ENCODE measurements at regions not wholly inside any gene's neighbourhood (a gene's known extent, or its start where the extent isn't known, plus 50 kb on each side); places are given as distances from the start of the nearest gene placed in this dataset.

DNA sequence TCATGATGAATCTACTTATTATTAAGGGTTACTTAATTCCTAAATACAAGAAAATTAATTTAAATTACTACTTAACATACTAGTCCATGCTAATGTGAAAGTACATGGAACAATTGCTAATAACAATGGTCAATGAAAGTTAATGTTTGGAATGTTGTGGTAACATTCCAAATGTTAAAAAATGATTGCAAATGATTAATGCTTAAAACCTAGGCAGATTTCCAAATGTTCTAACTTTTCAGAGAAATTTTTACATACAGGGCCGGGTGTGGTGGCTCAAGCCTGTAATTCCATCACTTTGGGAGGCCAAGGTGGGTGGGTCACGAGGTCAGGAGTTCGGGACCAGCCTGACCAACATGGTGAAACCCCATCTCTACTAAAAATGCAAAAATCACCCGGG is 1851.3 kb upstream of the PCDH7 start:
- Mint-ChIP-seq H3K4me1 (ENCODE audit: low read depth) (no peaks in the 10 kb centered on the region), H3K27me3 (no peaks in the 10 kb centered on the region), H3K4me3 (no peak overlapping the region), H3K36me3 (no peaks in the 10 kb centered on the region), H3K27ac (no peak overlapping the region), H3K9me3 (ENCODE audit: low read depth) (peaks cover 4% of the 10 kb centered on the region)

DNA sequence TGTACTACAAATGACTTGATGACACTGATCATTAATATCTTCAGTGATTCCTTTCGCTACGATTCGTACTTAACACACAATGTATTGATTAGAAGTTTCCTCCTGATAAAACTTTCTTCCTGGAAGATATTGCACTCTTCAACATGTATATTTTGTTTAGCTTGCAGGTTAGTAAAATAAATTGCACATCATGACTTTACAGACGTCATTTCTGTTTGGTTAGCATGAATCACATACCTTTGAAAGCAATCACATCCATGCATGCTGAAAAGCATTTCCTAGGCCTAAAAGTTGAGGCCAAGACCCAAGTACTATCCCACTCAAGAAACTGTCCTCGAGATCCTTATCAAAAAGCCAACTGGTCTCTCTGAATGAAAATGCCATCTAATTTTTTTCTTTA is 1841.0 kb upstream of the PCDH7 start:
- H3K9me3 Mint-ChIP-seq (ENCODE audit: low read depth), result peaks cover 18% of the 10 kb centered on the region
- no peak overlapping the region for H3K4me3 Mint-ChIP-seq
- no peaks in the 10 kb centered on the region for H3K36me3 Mint-ChIP-seq

DNA sequence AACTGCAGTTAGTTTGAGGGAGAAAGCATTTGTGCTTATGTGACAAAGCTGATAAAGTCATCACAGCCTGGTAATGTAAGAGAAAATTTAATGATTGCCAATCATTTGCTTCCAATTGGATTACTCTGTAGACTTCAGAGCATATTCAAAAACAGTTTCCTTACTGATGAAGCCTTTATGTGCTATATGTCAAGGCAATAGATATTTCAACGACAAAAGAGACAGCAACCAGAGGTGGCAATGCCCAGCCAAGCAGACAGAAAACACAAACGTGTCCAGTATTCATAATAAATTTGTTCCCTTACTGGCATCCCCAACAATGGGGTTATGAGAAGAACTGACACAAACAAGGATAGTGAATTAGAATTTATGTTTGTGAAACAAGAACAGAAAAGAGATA is 1840.3 kb upstream of the PCDH7 start:
- H3K27me3 Mint-ChIP-seq, result no peaks in the 10 kb centered on the region
- no peak overlapping the region for H3K4me3 Mint-ChIP-seq
- H3K36me3 Mint-ChIP-seq, result no peaks in the 10 kb centered on the region
- no peak overlapping the region for H3K27ac Mint-ChIP-seq
- H3K4me1 Mint-ChIP-seq (ENCODE audit: low read depth), result no peaks in the 10 kb centered on the region
- H3K9me3 Mint-ChIP-seq (ENCODE audit: low read depth), result peaks cover 18% of the 10 kb centered on the region

More for the DNA sequence above, 1841.0 kb upstream of the PCDH7 start:
- no peaks in the 10 kb centered on the region for H3K4me1 Mint-ChIP-seq (ENCODE audit: low read depth)
- no peaks in the 10 kb centered on the region for H3K27me3 Mint-ChIP-seq
- no peak overlapping the region for H3K27ac Mint-ChIP-seq

DNA sequence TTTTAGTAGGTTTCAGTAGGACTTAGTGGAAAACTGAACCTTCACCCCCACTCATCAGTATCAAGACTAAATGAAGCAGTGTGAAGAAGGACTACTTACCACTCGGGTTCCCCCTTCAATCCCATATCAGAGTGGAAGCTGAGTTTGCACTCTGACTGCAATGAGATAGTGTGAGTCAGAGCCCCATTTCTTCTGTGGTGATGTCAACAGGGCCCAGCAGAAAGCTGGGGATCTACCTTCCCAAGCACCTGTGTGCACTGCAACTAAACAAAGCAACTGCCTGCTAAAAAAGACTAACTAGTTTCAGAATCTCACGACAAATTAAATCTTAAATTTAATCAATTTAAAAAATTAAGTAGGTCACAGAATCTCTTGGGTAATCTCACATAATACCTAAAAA is 1837.0 kb upstream of the PCDH7 start:
- Mint-ChIP-seq H3K36me3 (no peaks in the 10 kb centered on the region), H3K9me3 (ENCODE audit: low read depth) (peaks cover 10% of the 10 kb centered on the region), H3K27me3 (no peaks in the 10 kb centered on the region), H3K4me3 (no peak overlapping the region), H3K4me1 (ENCODE audit: low read depth) (no peaks in the 10 kb centered on the region), H3K27ac (no peak overlapping the region)

DNA sequence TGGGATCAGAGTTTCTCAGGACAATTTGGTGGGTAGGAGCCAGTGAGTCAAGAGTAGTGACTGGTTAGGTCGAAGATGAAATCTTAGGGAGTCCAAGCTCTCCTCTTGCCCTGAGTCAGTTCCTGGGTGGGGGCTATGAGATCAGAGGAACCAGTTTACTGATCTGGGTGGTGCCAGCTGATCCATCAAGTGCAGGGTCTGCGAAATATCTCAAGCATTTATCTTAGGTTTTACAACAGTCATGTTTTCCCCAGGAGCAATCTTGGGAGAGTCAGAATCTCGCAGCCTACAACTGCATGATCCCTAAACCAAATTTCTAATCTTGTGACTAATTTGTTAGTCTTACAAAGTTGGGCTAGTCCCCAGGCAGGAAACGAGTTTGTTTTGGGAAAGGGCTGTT is 1833.2 kb upstream of the PCDH7 start:
- H3K27ac Mint-ChIP-seq, result no peak overlapping the region
- H3K4me1 Mint-ChIP-seq (ENCODE audit: low read depth), result no peaks in the 10 kb centered on the region
- no peaks in the 10 kb centered on the region for H3K36me3 Mint-ChIP-seq
- peaks cover 4% of the 10 kb centered on the region for H3K9me3 Mint-ChIP-seq (ENCODE audit: low read depth)
- H3K4me3 Mint-ChIP-seq, result no peak overlapping the region
- H3K27me3 Mint-ChIP-seq, result no peaks in the 10 kb centered on the region

DNA sequence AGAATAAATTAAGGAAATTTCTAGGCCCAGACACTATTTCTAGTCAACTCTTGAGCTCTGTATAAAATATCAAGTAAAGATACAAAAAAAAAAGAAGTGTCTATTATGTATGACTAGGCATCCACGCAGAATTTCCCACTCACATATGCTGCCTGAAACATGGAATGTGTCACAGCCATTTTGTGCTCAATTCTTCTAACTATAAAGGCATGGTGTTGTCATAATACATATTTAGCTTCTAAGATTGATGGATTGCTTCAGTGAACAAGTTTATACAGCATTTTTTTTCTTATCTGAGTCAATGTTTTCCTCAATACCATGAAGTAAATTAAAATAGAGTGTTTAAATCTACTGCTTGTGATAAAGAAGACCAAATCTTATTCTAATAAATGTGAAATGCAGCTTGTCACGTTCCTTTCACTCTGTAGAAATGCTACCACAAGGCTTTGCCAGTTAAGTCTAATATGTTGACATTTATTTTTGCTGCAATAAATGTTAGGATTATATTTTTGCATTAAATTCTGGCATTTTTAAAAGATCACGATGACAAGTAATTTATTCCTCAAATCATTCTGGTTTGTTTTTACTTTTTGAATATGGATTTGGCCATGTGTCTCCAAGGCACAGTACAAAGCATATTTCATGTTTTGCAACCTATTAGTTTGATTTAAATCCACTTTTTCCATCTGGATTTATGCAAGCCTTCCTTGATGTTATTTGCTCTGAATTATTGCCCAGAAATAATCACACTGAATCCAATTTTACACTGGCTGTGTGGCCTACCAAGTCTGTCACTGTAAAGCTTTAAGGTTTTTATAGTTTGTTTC is 1829.0 kb upstream of the PCDH7 start:
- Mint-ChIP-seq H3K27ac (no peak overlapping the region), H3K4me1 (ENCODE audit: low read depth) (no peaks in the 10 kb centered on the region), H3K27me3 (no peaks in the 10 kb centered on the region), H3K36me3 (no peaks in the 10 kb centered on the region), H3K4me3 (no peak overlapping the region), H3K9me3 (ENCODE audit: low read depth) (peaks cover 10% of the 10 kb centered on the region)

DNA sequence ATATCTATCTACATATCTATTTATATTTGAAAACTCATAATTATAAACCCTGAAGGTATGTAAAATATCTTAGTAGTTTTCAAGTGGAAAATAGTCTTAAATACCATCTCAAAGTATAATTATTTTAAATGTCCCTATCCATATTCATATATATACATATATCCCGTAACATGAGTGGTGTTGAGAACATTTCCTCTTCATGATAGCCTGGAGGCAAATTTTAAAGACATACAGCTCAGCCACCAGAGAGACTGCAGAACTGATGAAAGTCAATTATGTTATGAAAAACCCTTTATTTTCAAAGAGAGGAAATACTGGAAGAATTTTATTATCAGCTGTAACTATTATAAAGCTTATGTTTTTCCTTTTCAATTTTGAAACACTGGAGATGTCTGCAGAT is 1806.7 kb upstream of the PCDH7 start:
- Mint-ChIP-seq H3K4me3 (no peak overlapping the region), H3K27ac (no peak overlapping the region), H3K9me3 (ENCODE audit: low read depth) (peaks cover 11% of the 10 kb centered on the region), H3K27me3 (no peaks in the 10 kb centered on the region), H3K4me1 (ENCODE audit: low read depth) (no peaks in the 10 kb centered on the region), H3K36me3 (no peaks in the 10 kb centered on the region)

DNA sequence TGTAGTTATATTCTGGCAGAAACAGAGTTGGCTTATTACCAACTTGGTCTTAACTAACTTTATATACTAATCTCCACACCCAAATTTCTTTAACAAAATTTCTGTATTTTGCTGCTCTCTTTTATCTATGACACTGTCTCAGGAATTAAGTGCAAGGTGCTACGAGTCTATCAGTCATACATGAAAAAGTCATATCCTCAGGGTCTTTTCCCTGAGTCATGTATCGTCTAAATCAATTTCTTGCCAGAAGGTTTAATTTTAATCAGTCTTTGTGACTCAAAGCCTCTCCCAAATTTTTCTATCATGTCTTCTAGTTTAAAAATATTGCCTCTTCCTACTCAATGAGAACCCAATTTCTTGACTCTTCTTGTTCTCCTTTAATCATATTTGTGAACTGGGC is 1803.6 kb upstream of the PCDH7 start:
- H3K4me3 Mint-ChIP-seq, result no peak overlapping the region
- no peaks in the 10 kb centered on the region for H3K4me1 Mint-ChIP-seq (ENCODE audit: low read depth)
- no peak overlapping the region for H3K27ac Mint-ChIP-seq
- H3K27me3 Mint-ChIP-seq, result no peaks in the 10 kb centered on the region
- peaks cover 11% of the 10 kb centered on the region for H3K9me3 Mint-ChIP-seq (ENCODE audit: low read depth)
- H3K36me3 Mint-ChIP-seq, result no peaks in the 10 kb centered on the region

DNA sequence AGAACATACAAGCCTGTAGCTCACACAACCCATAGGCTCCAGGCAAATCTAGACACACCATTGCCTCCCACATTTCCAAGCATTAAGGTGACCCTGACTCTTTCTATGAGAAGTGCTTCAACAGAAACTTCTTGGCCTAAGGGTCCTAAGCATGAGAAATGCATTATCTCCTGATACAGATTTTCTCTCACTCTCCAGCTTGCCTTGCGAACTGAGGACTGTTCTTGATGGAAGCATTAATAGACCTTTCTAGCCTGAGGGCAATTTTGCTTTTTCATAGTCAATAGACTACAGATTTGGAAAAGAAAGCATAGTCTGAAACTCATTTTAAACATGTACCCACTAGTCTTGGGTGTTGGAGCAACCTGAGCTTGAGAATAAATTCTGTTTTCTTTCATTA is 1801.3 kb upstream of the PCDH7 start:
- Mint-ChIP-seq H3K27ac (no peak overlapping the region), H3K9me3 (ENCODE audit: low read depth) (peaks cover 19% of the 10 kb centered on the region), H3K36me3 (no peaks in the 10 kb centered on the region), H3K4me3 (no peak overlapping the region), H3K4me1 (ENCODE audit: low read depth) (no peaks in the 10 kb centered on the region), H3K27me3 (no peaks in the 10 kb centered on the region)

DNA sequence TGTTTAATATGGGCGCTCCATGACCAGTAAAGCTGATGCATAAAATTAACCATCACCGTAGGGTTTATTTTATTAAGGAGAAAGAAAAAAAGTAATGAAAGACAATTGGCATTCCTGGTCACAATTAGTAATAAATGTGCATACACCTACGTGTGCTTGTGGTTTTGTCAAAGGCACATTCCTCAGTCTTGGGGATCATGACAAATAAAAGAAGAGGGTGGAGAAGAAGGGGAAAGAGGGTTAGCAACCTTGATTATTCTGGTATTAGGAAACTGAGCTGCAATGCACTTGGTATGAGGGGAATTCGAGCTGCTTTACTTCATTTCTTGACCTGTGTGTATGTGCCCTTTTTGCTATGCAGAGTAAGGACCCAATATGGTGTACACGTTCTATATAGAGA is 1798.3 kb upstream of the PCDH7 start:
- H3K4me3 Mint-ChIP-seq, result no peak overlapping the region
- H3K27me3 Mint-ChIP-seq, result no peaks in the 10 kb centered on the region
- H3K27ac Mint-ChIP-seq, result no peak overlapping the region
- H3K36me3 Mint-ChIP-seq, result no peaks in the 10 kb centered on the region
- H3K4me1 Mint-ChIP-seq (ENCODE audit: low read depth), result no peaks in the 10 kb centered on the region
- H3K9me3 Mint-ChIP-seq (ENCODE audit: low read depth), result peaks cover 10% of the 10 kb centered on the region

DNA sequence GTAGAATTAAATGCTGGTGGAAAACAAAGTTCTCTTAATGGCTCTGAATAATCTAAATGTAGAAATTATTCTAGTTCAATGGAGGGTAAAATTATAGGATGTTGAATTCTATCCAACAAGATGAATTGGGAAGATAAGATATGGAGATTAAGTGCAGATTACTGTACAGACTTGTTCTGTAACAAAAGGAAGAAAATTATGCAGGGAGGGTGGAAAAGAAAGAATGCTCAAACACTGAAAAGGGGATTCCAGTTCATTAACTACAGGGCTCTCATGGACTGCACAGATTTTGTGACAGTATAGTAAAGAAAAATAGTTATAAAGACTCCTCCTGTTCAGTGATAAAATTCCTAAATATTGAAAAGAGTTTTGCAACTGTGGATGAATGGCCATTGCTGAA is 1794.0 kb upstream of the PCDH7 start:
- Mint-ChIP-seq H3K4me3 (no peak overlapping the region), H3K36me3 (no peaks in the 10 kb centered on the region), H3K4me1 (ENCODE audit: low read depth) (no peaks in the 10 kb centered on the region), H3K27ac (no peak overlapping the region), H3K27me3 (no peaks in the 10 kb centered on the region), H3K9me3 (ENCODE audit: low read depth) (peaks cover 9% of the 10 kb centered on the region)

DNA sequence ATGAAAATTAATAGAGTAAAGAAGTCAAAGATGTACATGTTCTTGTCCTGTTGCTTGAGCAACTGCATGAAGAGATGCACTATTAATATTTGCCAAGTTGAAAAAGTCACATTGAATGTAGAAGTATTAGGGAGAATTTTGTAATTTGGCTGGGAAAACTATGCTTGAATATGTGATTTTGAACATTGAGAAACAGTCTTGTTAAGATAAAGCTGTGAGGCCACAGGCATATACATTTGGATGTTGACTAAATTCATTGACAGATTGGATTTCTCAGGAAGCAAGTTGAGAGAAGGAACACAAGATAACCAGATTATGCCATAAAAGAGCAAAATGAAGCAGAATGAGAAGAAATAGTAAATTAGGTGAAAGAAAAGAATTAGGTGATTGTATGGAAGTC is 1777.5 kb upstream of the PCDH7 start:
- no peak overlapping the region for H3K4me3 Mint-ChIP-seq
- H3K9me3 Mint-ChIP-seq (ENCODE audit: low read depth), result peaks cover 20% of the 10 kb centered on the region
- H3K27ac Mint-ChIP-seq, result no peak overlapping the region
- H3K27me3 Mint-ChIP-seq, result no peaks in the 10 kb centered on the region
- no peaks in the 10 kb centered on the region for H3K4me1 Mint-ChIP-seq (ENCODE audit: low read depth)
- H3K36me3 Mint-ChIP-seq, result no peaks in the 10 kb centered on the region

DNA sequence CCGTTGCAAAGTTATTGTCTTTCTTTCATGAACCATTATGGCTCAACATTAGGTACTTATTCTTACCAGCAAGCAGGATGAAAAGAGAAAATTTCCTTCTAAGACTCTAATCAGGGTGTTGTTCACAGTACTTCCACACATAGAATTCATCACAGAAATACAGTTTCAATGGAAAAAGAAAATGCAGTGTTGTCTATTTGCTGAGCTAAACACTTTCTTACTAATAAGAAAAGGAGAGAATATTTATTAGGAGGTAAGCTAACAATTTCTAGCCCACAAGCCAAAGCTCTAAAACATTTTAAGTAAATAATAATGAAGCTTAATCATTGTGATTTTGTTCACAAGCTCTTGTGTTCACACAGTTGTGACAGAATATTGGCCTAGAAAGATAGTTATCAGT is 1772.8 kb upstream of the PCDH7 start:
- Mint-ChIP-seq H3K27me3 (no peaks in the 10 kb centered on the region), H3K27ac (no peak overlapping the region), H3K36me3 (no peaks in the 10 kb centered on the region), H3K4me3 (no peak overlapping the region), H3K9me3 (ENCODE audit: low read depth) (peaks cover 13% of the 10 kb centered on the region), H3K4me1 (ENCODE audit: low read depth) (no peaks in the 10 kb centered on the region)

DNA sequence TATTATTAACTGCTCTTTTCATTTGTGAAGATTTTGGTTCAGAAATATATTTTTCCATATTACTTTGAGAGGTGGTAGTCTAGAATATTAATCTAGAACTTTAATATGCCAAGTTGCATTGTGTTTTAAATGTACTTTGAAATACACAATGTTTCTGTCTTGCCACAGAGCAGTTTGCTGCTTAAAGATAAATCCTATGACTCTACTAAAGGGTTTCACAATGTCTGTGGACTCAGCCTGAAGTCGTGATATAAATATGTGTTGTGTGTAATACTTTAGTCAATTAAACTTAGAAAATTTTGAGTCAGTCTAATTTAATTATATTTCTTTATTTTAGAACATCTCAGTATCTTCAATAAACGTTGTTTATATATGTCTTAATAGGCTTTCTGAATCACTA is 1771.7 kb upstream of the PCDH7 start:
- H3K27ac Mint-ChIP-seq, result no peak overlapping the region
- peaks cover 8% of the 10 kb centered on the region for H3K9me3 Mint-ChIP-seq (ENCODE audit: low read depth)
- no peaks in the 10 kb centered on the region for H3K36me3 Mint-ChIP-seq
- no peaks in the 10 kb centered on the region for H3K4me1 Mint-ChIP-seq (ENCODE audit: low read depth)
- H3K27me3 Mint-ChIP-seq, result no peaks in the 10 kb centered on the region
- no peak overlapping the region for H3K4me3 Mint-ChIP-seq

DNA sequence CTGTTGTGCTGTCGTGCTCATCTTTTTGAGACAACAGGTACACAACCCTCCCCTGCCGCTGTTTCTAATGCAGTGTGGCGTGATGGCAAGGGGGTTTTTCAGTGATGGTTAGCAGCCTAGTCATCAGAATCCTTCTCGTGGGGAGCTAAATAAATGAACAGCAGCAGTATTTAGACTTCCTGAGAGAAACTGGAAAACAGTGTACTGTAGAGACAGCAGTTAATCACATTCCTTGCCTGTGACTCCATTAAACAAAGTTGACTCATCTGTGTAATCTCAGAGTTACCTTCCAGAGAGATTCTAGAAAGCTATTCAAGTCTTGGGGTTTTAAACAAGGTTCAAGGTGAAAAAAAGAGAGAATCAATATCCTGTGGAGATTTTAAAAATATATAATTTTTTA is 1753.2 kb upstream of the PCDH7 start:
- Mint-ChIP-seq H3K4me3 (no peak overlapping the region), H3K4me1 (ENCODE audit: low read depth) (no peaks in the 10 kb centered on the region), H3K27me3 (no peaks in the 10 kb centered on the region), H3K36me3 (no peaks in the 10 kb centered on the region), H3K27ac (no peak overlapping the region), H3K9me3 (ENCODE audit: low read depth) (peaks cover 13% of the 10 kb centered on the region)
